GM12878 (cell line): ENCODE measurements at regions not wholly inside any gene's neighbourhood (a gene's known extent, or its start where the extent isn't known, plus 50 kb on each side); places are given as distances from the start of the nearest gene placed in this dataset.
"Not testable (repeated sequence)": the region's sequence is repeated elsewhere in the genome, so short reads cannot be mapped to it uniquely, and the experiment has no call there.

Source experiments
- ATAC-seq: fragments of 200-7000 bp; cut with Tn5 transposase; 3 replicates; pipeline ENCODE4 v1.9.1; 2020; ENCODE audit warnings: mild to moderate bottlenecking, moderate library complexity
- BruUV-seq: library from RNA; stranded (reverse); fragments of 400-500 nt; replicated peaks from 2 replicates; lab custom pipeline; 2021; lab: Mats Ljungman, UMichigan
- CTCF ChIA-PET: fragments of 300-600 bp; sonication (Branson Sonifier 250); formaldehyde crosslinking; extraction: SDS; loops from one replicate; lab custom pipeline; 2021; ENCODE audit warnings: inconsistent platforms; lab: Yijun Ruan, JAX
- POLR2A ChIA-PET: fragments of 350-600 bp; formaldehyde crosslinking; extraction: SDS; loops from one replicate; lab custom pipeline; 2021; ENCODE audit warnings: inconsistent platforms; lab: Charles Lee
- RAD21 ChIA-PET: fragments of 300-600 bp; sonication (Branson Sonifier 250); formaldehyde crosslinking; loops from one replicate; lab custom pipeline; 2023; ENCODE audit warnings: antibody characterized with exemption; ENCODE audit not compliant: unreplicated experiment; lab: Charles Lee
- SMC1A ChIA-PET: fragments of 300-600 bp; sonication (Branson Sonifier 250); formaldehyde crosslinking; loops from one replicate; lab custom pipeline; 2023; ENCODE audit not compliant: unreplicated experiment, uncharacterized antibody; lab: Charles Lee
- DNase-seq: peaks from one replicate; pipeline ENCODE4 v3.0.0-alpha.2; 2011; ENCODE audit warnings: low read depth, low spot score
- FAIRE-seq: peaks from 3 replicates; lab custom pipeline; 2011; peaks lifted over from hg19 to GRCh38; lab: Jason Lieb, UNC
- H2AFZ ChIP-seq: 2 replicates; pipeline ENCODE4 v1.6.0; 2011; ENCODE audit warnings: low read depth, low read length, control low read depth; ENCODE audit not compliant: control insufficient read depth
- H3K27ac ChIP-seq: 2 replicates; pipeline ENCODE4 v1.5.1; 2011; ENCODE audit warnings: control low read depth; ENCODE audit not compliant: control insufficient read depth, insufficient read depth
- H3K27me3 ChIP-seq, 2 experiments: replicated peaks in 1 of 2; 2 replicates each; pipeline versions ENCODE4 v1.6.0 to v1.6.1; 2011; ENCODE audit warnings: low read length in 1 of 2; ENCODE audit not compliant: control insufficient read depth in 2 of 2, insufficient read depth in 2 of 2
- H3K36me3 ChIP-seq, 2 experiments: 2 replicates each; pipeline ENCODE4 v1.5.1; 2011; ENCODE audit warnings: low read length in 1 of 2; ENCODE audit not compliant: control insufficient read depth in 2 of 2, insufficient read depth in 2 of 2
- H3K4me1 ChIP-seq: 2 replicates; pipeline ENCODE4 v1.6.1; 2011; ENCODE audit warnings: mild to moderate bottlenecking, low read length, moderate library complexity, mixed read lengths; ENCODE audit not compliant: control insufficient read depth, insufficient read depth
- H3K4me2 ChIP-seq: 2 replicates; pipeline ENCODE4 v1.6.0; 2011; ENCODE audit warnings: control low read depth; ENCODE audit not compliant: control insufficient read depth, insufficient read depth
- H3K4me3 ChIP-seq: fragments of 200-600 bp; sonication (generic); 2 replicates; pipeline ENCODE4 v1.5.1; 2016
- H3K79me2 ChIP-seq: 2 replicates; pipeline ENCODE4 v1.6.0; 2011; ENCODE audit warnings: low read length; ENCODE audit not compliant: control insufficient read depth, insufficient read depth
- H3K9ac ChIP-seq: 2 replicates; pipeline ENCODE4 v1.8.0; 2011; ENCODE audit warnings: low read length, control low read depth, mixed read lengths; ENCODE audit not compliant: control insufficient read depth, insufficient read depth
- H3K9me3 ChIP-seq: replicated peaks from 3 replicates; pipeline ENCODE4 v1.5.1; 2011; ENCODE audit warnings: mild to moderate bottlenecking, low read length; ENCODE audit not compliant: control insufficient read depth, insufficient read depth
- H4K20me1 ChIP-seq: 2 replicates; pipeline ENCODE4 v1.6.0; 2011; ENCODE audit not compliant: control insufficient read depth, insufficient read depth
- BRCA1 ChIP-seq: IDR thresholded peaks from 2 replicates; pipeline ENCODE4 v1.6.1; 2011; ENCODE audit warnings: low read depth, low read length, improper control_type of control experiment
- CBX5 ChIP-seq: sonication (generic); IDR thresholded peaks from 2 replicates; pipeline ENCODE4 v1.6.1; 2016; ENCODE audit warnings: low read depth, moderate library complexity, mild to moderate bottlenecking, inconsistent platforms
- EP300 ChIP-seq, 2 experiments: fragments of 150-350 bp in 1 of 2; IDR thresholded peaks; 2 replicates each; pipeline ENCODE4 v1.6.1; 2011 to 2012; ENCODE audit warnings: low read depth in 2 of 2, low read length in 2 of 2, borderline replicate concordance in 1 of 2, improper control_type of control experiment in 1 of 2, inconsistent platforms in 1 of 2; ENCODE audit not compliant: control insufficient read depth in 1 of 2
- EZH2 ChIP-seq: IDR thresholded peaks from 2 replicates; pipeline ENCODE4 v1.6.1; 2012; ENCODE audit warnings: low read depth, mild to moderate bottlenecking, control low read depth, inconsistent platforms, low read length, borderline replicate concordance; ENCODE audit not compliant: control insufficient read depth
- GABPA ChIP-seq: IDR thresholded peaks from 2 replicates; pipeline ENCODE4 v1.6.1; 2014; ENCODE audit warnings: antibody characterized with exemption, low read depth, mild to moderate bottlenecking, inconsistent platforms
- HCFC1 ChIP-seq: fragments of 150-350 bp; IDR thresholded peaks from 2 replicates; pipeline ENCODE4 v1.6.1; 2014; ENCODE audit warnings: low read length
- MYC ChIP-seq: IDR thresholded peaks from 2 replicates; pipeline ENCODE4 v1.6.1; 2011; ENCODE audit warnings: mild to moderate bottlenecking, low read length, moderate library complexity, inconsistent platforms; ENCODE audit not compliant: insufficient read depth, insufficient replicate concordance, insufficient read length, severe bottlenecking
- NRF1 ChIP-seq: conservative IDR thresholded peaks from 2 replicates; pipeline ENCODE4 v1.6.1; 2011; ENCODE audit warnings: mild to moderate bottlenecking, low read depth, low read length, improper control_type of control experiment
- PML ChIP-seq: IDR thresholded peaks from 2 replicates; pipeline ENCODE4 v1.6.1; 2012; ENCODE audit warnings: low read length, inconsistent platforms
- RB1 ChIP-seq: fragments of 450-650 bp; formaldehyde crosslinking; IDR thresholded peaks from 2 replicates; pipeline ENCODE4 v1.6.1; 2017; ENCODE audit warnings: mild to moderate bottlenecking, borderline replicate concordance
- RBBP5 ChIP-seq: fragments of 200-600 bp; sonication (generic); conservative IDR thresholded peaks from 2 replicates; pipeline ENCODE4 v1.6.1; 2016
- SIN3A ChIP-seq: IDR thresholded peaks from 2 replicates; pipeline ENCODE4 v1.6.1; 2012; ENCODE audit warnings: low read depth, low read length, improper control_type of control experiment
- SMAD1 ChIP-seq: fragments of 450-650 bp; IDR thresholded peaks from 2 replicates; pipeline ENCODE4 v1.6.1; 2018; ENCODE audit warnings: mild to moderate bottlenecking, low read depth; ENCODE audit not compliant: partially characterized antibody
- TBL1XR1 ChIP-seq: IDR thresholded peaks from 2 replicates; pipeline ENCODE4 v1.6.1; 2012; ENCODE audit warnings: low read depth, low read length, improper control_type of control experiment
- ZNF207 ChIP-seq: fragments of 450-650 bp; IDR thresholded peaks from 2 replicates; pipeline ENCODE4 v1.6.1; 2014; ENCODE audit warnings: antibody characterized with exemption, mild to moderate bottlenecking, borderline replicate concordance
- ZNF274 ChIP-seq: IDR thresholded peaks from one replicate; pipeline ENCODE4 v1.8.0; 2011; ENCODE audit not compliant: insufficient read length, insufficient read depth
- WGBS: methylation state at CpG from one replicate; pipeline ENCODE4 v1.1.6; 2016; ENCODE audit warnings: low lambda C conversion rate; ENCODE audit not compliant: insufficient replicate concordance, insufficient coverage; ENCODE audit errors: missing lambda C conversion rate; 5-methylcytosine and 5-hydroxymethylcytosine counted together
- in situ Hi-C: fragments of 300-500 bp; cut with MboI; formaldehyde crosslinking; loops from 9 replicates; pipeline ENCODE4 v1.14.3; 2018; ENCODE audit warnings: mixed read lengths
- intact Hi-C: fragments of 100-400 bp; cut with micrococcal nuclease; formaldehyde crosslinking; loops from one replicate; pipeline ENCODE4 v1.14.2; 2022; ENCODE audit not compliant: unreplicated experiment
- TF ChIP-seq, protein P1 (sequence below): IDR thresholded peaks from 2 replicates; pipeline ENCODE4 v1.6.1; 2012; ENCODE audit warnings: low read depth, low read length, improper control_type of control experiment
- TF ChIP-seq, protein P2 (sequence below): fragments of 450-650 bp; IDR thresholded peaks from 2 replicates; pipeline ENCODE4 v1.6.1; 2017; ENCODE audit warnings: mild to moderate bottlenecking, moderate library complexity
- TF ChIP-seq, protein P3 (sequence below): IDR thresholded peaks from 2 replicates; pipeline ENCODE4 v1.6.1; 2011; ENCODE audit warnings: mild to moderate bottlenecking, low read depth, low read length, moderate library complexity; ENCODE audit not compliant: insufficient replicate concordance

DNA sequence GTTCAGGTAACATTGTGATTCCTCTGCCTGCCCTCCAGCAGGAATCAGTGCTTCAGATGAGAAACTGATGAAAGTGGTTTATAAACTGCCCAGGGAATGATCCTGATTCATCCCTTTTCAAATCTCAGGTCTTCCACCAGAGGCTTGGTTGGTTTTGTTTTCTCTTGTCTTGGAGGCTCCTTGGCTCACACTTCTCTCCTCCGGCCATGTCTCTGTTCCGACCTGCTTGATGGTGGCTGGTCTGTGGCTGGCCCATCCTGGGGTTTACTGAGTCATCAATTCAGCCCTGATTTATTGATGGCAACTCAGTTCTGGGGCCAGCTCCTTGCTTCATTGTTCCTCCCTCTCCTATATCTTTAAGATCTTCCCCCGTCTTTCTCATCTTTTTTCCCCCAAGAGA, 56.6 kb upstream of the SLC2A1 start:
- no peak overlapping the region for H2AFZ ChIP-seq

DNA sequence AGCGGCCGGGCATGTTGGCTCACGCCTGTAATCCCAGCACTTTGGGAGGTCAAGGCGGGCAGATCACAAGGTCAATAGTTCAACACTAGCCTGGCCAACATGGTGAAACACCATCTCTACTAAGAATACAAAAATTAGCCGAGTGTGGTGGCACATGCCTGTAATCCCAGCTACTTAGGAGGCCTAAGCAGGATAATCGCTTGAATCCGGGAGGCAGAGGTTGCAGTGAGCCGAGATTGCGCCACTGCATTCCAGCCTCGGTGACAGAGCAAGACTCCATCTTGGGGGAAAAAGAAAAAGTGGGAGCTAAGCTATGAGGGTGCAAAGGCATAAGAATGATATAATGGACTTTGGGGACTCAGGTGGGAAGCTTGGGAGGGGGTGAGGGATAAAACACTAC, 55.9 kb upstream of the SLC2A1 start:
- FAIRE-seq, BruUV-seq, H3K27ac ChIP-seq, intact Hi-C loops, H3K27me3 ChIP-seq, DNase-seq, POLR2A ChIA-PET, ATAC-seq, H3K36me3 ChIP-seq, H3K9ac ChIP-seq, CTCF ChIA-PET, H4K20me1 ChIP-seq, H3K79me2 ChIP-seq, H3K9me3 ChIP-seq, RAD21 ChIA-PET, H2AFZ ChIP-seq, in situ Hi-C loops, H3K4me3 ChIP-seq, H3K4me1 ChIP-seq, H3K4me2 ChIP-seq: not testable (repeated sequence)
- WGBS, result 78% methylated on average over 10 of the region's 10 CpGs
- SMC1A ChIA-PET, result interaction anchor here (0.6 to 1.1 kb wide), 2 partner anchors 20 to 333 kb away, joined by 3 read pairs; no protein-coding TSS in a partner anchor

More for the DNA sequence above, 56.6 kb upstream of the SLC2A1 start:
- TF ChIP-seq CBX5 (no peak), TBL1XR1 (no peak), RBBP5 (no peak), MYC (no peak), RB1 (no peak), GABPA (no peak), HCFC1 (no peak), BRCA1 (no peak), NRF1 (no peak), ZNF207 (no peak), EP300 (IDR thresholded peaks at IDR 0.05; ENCODE audit: borderline replicate concordance in 1 of 2, control insufficient read depth in 1 of 2, low read depth in 2 of 2, low read length in 2 of 2) (no peak), ZNF274 (no peak), EZH2 (no peak), PML (no peak), SMAD1 (no peak), SIN3A (no peak)
- TF ChIP-seq, protein P1, sequence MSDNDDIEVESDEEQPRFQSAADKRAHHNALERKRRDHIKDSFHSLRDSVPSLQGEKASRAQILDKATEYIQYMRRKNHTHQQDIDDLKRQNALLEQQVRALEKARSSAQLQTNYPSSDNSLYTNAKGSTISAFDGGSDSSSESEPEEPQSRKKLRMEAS, result no peak
- TF ChIP-seq, protein P2, sequence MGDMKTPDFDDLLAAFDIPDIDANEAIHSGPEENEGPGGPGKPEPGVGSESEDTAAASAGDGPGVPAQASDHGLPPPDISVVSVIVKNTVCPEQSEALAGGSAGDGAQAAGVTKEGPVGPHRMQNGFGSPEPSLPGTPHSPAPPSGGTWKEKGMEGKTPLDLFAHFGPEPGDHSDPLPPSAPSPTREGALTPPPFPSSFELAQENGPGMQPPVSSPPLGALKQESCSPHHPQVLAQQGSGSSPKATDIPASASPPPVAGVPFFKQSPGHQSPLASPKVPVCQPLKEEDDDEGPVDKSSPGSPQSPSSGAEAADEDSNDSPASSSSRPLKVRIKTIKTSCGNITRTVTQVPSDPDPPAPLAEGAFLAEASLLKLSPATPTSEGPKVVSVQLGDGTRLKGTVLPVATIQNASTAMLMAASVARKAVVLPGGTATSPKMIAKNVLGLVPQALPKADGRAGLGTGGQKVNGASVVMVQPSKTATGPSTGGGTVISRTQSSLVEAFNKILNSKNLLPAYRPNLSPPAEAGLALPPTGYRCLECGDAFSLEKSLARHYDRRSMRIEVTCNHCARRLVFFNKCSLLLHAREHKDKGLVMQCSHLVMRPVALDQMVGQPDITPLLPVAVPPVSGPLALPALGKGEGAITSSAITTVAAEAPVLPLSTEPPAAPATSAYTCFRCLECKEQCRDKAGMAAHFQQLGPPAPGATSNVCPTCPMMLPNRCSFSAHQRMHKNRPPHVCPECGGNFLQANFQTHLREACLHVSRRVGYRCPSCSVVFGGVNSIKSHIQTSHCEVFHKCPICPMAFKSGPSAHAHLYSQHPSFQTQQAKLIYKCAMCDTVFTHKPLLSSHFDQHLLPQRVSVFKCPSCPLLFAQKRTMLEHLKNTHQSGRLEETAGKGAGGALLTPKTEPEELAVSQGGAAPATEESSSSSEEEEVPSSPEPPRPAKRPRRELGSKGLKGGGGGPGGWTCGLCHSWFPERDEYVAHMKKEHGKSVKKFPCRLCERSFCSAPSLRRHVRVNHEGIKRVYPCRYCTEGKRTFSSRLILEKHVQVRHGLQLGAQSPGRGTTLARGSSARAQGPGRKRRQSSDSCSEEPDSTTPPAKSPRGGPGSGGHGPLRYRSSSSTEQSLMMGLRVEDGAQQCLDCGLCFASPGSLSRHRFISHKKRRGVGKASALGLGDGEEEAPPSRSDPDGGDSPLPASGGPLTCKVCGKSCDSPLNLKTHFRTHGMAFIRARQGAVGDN, result no peak
- TF ChIP-seq, protein P3, sequence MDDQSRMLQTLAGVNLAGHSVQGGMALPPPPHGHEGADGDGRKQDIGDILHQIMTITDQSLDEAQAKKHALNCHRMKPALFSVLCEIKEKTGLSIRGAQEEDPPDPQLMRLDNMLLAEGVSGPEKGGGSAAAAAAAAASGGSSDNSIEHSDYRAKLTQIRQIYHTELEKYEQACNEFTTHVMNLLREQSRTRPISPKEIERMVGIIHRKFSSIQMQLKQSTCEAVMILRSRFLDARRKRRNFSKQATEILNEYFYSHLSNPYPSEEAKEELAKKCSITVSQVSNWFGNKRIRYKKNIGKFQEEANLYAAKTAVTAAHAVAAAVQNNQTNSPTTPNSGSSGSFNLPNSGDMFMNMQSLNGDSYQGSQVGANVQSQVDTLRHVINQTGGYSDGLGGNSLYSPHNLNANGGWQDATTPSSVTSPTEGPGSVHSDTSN, result no peak
- TF ChIP-seq, all 136 proteins: peak for 0
- FAIRE-seq (no peak), DNase-seq (no peak), ATAC-seq (no peak)
- Histone ChIP-seq H3K9ac (no peak overlapping the region), H3K9me3 (no peaks in the 10 kb centered on the region), H3K4me2 (no peak overlapping the region), H3K4me1 (no peaks in the 10 kb centered on the region), H3K27me3 (no peaks in the 10 kb centered on the region; a peak in 3 of 4 replicates), H4K20me1 (no peaks in the 10 kb centered on the region), H3K27ac (no peak overlapping the region), H3K79me2 (no peaks in the 10 kb centered on the region), H3K36me3 (no peaks in the 10 kb centered on the region), H3K4me3 (no peak overlapping the region)
- ChIA-PET SMC1A (interaction anchor here (1.1 kb wide), 1 partner anchor 19 kb away, joined by 3 read pairs; no protein-coding TSS in a partner anchor), RAD21 (no interaction called here), CTCF (no interaction called here), POLR2A (no interaction called here)
- intact Hi-C loops, result no loop called here
- in situ Hi-C loops, result loop anchor here (5.0 kb wide), 1 partner anchor 48 kb away; no protein-coding TSS in a partner anchor
- 38% methylated on average over 3 of the region's 3 CpGs for WGBS
- BruUV-seq, result no TSS peak
